Heart left ventricle (tissue), 13 donors: ENCODE measurements at regions not wholly inside any gene's neighbourhood (a gene's known extent, or its start where the extent isn't known, plus 50 kb on each side); places are given as distances from the start of the nearest gene placed in this dataset.

Source experiments
- POLR2A ChIP-seq, 2 donors: fragments of 450-650 bp; IDR thresholded peaks; one replicate each; pipeline ENCODE4 v1.6.1; 2017; ENCODE audit warnings: antibody characterized with exemption in 2 of 2, mild to moderate bottlenecking in 2 of 2, moderate library complexity in 2 of 2
- TF ChIP-seq, protein P1 (sequence below), 12 donors: fragments of 200-600 bp; sonication (generic) in 4 of 12; IDR thresholded peaks; one replicate each; pipeline versions ENCODE4 v1.5.0 to v1.8.0; 2018 to 2022; ENCODE audit warnings: antibody characterized with exemption in 12 of 12, mild to moderate bottlenecking in 5 of 12
- donor health status: ischemic (EF 13 %, LVEDD 7.1; RV severe dilation, severe dysfunction).
- donor health status: DM: no; HTN: yes; CAD: no.
- donor health status: DM: no; HTN: no; CAD: no.
- donor health status: ischemic (EF 25% LVEDD 6.9; RV normal size, moderate dysfunction).
- donor health status: ischemic (EF 25% LVEDD 5.7; RV mildly dilated, moderate dysfunction).
- donor health status: ischemic (EF 35%, LVEDD 5.7; RV mildly dilated, moderate dysfunction).
- donor health status: nonischemic (EF 11% LVEDD 7.7; RV severe dilation, severe dysfunction).
- donor health status: DM: yes; HTN: yes; CAD: no.
- donor health status: PGD.
- donor health status: ischemic (EF 29% LVEDD 5.4; RV normal size, mild dysfunction).
- donor health status: nonischemic (EF 23%, LVEDD 6.1; RV moderate dilation, normal function).

DNA sequence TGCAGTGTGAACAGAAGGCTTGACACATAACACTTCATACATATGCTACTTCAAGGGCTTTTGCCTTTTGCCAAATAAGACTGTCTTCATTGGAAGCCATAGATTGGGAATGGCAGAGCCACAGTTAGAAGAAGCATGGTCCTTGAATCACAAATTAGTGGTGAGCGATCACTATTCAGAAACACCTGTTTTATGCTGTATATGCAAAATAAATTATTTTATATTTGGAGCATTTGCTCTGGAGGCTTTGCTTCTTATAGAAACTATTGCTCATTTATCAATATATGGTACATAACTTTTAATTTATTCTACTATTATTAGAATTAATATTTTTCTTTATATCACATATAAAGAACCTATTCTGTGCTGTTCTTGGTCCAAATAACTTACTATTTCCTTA lies 270.4 kb upstream of the SPRY2 start:
- TF ChIP-seq, protein P1, sequence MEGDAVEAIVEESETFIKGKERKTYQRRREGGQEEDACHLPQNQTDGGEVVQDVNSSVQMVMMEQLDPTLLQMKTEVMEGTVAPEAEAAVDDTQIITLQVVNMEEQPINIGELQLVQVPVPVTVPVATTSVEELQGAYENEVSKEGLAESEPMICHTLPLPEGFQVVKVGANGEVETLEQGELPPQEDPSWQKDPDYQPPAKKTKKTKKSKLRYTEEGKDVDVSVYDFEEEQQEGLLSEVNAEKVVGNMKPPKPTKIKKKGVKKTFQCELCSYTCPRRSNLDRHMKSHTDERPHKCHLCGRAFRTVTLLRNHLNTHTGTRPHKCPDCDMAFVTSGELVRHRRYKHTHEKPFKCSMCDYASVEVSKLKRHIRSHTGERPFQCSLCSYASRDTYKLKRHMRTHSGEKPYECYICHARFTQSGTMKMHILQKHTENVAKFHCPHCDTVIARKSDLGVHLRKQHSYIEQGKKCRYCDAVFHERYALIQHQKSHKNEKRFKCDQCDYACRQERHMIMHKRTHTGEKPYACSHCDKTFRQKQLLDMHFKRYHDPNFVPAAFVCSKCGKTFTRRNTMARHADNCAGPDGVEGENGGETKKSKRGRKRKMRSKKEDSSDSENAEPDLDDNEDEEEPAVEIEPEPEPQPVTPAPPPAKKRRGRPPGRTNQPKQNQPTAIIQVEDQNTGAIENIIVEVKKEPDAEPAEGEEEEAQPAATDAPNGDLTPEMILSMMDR (IDR thresholded peaks at IDR 0.05), result no peak
- no peak for TF ChIP-seq POLR2A (IDR thresholded peaks at IDR 0.05)
